ENCODE measurements at regions not wholly inside any gene's neighbourhood (a gene's known extent, or its start where the extent isn't known, plus 50 kb on each side); places are given as distances from the start of the nearest gene placed in this dataset.

DNA sequence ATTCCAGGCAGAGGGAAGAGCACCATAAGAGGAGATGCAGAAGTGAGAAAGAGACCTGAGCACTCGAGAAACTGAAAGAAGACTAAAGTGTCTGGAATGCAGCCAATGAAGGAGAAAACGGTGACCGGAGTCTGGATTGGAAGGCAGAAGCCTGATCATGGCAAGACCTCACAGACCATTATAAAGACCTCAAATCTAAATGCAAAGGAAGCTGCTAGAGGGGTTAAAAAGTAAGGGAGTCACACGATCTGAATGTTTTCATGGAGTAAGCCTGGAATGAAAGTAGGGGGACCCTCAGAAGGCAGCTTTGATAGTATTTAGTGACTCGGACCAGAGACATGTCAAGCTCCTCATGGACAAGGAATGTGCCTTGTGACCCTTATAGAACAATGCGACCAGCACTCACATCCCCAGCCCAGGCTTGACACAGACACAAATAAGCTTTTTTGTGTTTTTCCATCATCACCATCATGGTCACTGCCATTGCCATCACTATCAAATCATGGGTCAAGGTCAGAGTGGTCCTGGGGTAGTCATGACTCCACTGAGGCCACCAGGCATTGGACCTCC lies 183.6 kb downstream of the SEC16B start:
- peak; percentile 14 for DNase-seq (ENCODE audit: low spot score)

- DNase-seq (ENCODE audit: low spot score) = no peak
Measured at GRCh38 chr1:177784936-177785335, 184.9 kb downstream of the SEC16B start.

DNA sequence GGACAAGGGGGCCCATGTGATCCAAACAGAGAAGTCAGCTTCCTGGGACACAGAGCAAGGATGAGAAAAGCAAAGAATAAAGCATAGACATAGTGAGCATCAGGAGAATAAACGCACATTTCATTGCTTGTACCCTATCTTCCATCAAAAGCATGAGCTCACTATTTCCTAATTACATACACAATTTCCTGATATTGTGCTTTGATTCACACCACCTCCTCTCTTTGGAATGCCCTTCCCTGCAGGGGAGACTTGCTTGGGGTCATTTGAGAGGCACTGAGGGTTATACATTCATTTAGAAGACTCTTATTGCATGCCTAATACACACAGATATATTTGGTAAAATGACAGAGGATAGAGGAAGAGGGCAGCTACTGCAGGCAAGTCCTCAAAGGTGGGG lies 185.4 kb downstream of the SEC16B start:
- DNase-seq (ENCODE audit: low spot score) = no peak

- DNase-seq (ENCODE audit: low spot score) = no peak
Measured at GRCh38 chr1:177783051-177783450, 186.8 kb downstream of the SEC16B start.

DNA sequence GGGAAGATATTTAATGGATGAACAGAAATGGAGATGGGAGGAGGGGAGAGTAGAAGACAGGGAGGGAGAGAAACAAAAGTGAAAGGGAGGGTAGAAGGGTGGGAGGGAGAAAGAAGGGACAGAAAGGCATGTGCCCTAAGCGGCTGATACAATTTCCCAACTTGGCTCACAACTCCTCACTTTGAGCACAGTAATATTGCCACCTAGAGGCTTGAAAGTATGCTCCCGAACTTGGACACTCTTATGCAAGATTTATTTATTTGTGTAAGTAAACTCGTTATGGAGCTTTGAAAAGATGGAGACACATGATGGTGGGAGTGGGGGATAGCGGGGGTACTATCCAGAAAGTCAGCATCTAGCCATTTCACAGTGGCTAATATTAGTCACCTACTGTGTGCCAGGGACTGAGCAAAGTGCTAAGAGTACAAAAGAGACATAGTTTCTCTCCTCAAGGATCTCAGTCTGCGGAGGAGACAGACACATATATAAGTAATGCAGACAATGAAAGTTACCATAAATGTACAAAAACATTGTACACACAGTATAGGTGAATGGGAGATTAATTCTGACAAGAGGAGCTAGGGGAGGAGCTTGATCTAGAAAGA lies 189.7 kb downstream of the SEC16B start:
- peak; percentile 62 for DNase-seq (ENCODE audit: low spot score)

DNA sequence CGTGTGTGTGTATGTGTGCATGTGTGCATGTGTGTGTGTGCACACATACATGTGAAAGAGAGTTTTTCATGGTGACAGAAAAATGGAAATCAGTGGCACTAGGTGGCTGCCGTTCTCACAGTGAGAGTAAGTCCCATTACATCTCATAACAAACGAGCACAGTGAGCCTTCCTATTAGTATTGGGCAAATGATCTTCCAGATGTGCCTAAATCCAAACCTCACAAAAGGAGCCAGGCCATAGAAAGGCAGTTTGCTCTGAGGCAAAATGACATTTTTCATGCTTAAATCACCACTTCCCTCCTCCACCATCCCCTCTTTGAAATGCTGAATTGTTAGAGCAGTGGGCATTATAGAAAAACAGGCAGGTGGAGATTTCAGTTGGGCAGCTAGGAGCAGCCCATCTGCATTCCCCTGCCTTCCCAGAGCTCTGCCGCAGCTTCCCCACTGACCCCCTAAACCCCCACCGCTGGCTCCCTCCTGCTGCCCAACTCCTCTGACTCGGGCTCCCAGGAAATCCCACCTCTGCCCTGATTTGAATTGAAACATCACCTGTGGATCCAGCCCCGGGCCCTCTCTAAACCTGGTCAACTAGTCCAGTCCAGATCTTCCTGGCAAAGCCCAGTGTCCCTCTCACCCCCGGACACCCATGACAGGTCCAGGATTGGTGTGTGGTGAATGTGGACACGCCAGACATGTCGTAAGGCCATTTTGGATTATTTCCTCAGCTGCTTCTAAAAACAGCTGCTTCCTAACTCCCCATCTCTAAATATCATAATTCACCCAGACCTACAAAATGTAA lies 190.5 kb downstream of the SEC16B start:
- DNase-seq (ENCODE audit: low spot score) = no peak

DNA sequence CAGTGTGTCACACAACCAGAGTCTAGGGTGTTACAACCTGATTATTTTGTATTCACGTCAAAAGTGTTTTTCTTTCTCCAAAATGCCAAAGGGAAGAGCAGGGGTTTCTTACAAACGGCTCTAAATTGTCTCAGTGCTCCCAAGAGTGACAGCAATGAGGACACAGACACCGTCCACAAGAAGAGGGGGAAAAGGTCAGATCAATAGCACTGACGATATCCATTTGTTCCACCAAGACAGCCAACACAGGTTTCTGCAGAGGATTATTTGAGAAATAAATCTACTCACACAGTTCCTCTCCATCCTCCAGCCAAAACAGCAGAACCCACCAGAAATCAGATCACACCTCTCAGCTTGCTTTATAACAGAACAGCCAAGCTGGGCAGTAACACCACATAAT lies 193.9 kb downstream of the SEC16B start:
- DNase-seq (ENCODE audit: low spot score) = no peak

GRCh38 chr1:177772386-177772960 lies 197.4 kb downstream of the SEC16B start:
- no peak for DNase-seq (ENCODE audit: low spot score)

GRCh38 chr1:177771688-177772087 lies 198.2 kb downstream of the SEC16B start:
- DNase-seq (ENCODE audit: low spot score) = no peak

DNA sequence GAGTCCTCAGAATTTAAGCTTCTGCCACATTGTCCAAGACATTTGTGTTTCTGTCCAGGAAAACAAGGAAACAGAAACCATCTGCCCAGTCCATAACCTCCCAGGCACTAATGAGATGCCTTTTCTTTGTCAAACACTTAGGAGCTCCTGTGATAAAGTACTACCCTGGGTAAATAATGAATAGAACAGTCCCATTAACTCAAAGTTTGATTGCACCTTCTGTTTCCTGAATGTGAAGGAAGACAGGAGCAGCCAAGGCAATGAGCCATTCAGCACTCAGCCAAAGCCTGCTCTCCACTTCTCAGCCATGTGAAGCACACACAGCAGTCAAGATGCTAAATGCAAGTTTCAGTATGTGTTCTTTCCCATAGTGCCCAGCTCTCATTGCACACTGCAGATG lies 199.8 kb downstream of the SEC16B start:
- DNase-seq (ENCODE audit: low spot score) = no peak

GRCh38 chr1:177755851-177756560 lies 213.9 kb downstream of the SEC16B start:
- no peak for DNase-seq (ENCODE audit: low spot score)

DNA sequence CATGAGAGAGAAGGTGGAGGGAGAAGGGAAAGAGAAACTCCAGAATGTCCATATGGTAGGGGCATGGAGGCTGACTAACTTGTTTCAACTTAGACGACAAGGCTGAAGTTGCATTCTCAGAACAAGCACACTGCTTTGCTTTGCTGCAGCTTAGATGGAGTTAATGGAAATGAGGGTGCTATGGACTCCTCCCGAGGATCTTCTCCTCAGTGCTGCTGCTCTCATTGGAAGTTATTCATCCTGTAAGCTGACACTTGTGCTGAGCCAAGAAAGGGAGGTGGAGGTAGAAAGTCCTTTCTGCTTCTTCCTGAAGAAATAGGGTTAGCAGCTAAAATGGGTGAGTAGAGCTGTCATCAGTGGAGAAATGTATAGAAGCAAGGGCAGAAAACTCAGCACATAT lies 215.3 kb downstream of the SEC16B start:
- no peak for DNase-seq (ENCODE audit: low spot score)

GRCh38 chr1:177753655-177754054 lies 216.2 kb downstream of the SEC16B start:
- no peak for DNase-seq (ENCODE audit: low spot score)

DNA sequence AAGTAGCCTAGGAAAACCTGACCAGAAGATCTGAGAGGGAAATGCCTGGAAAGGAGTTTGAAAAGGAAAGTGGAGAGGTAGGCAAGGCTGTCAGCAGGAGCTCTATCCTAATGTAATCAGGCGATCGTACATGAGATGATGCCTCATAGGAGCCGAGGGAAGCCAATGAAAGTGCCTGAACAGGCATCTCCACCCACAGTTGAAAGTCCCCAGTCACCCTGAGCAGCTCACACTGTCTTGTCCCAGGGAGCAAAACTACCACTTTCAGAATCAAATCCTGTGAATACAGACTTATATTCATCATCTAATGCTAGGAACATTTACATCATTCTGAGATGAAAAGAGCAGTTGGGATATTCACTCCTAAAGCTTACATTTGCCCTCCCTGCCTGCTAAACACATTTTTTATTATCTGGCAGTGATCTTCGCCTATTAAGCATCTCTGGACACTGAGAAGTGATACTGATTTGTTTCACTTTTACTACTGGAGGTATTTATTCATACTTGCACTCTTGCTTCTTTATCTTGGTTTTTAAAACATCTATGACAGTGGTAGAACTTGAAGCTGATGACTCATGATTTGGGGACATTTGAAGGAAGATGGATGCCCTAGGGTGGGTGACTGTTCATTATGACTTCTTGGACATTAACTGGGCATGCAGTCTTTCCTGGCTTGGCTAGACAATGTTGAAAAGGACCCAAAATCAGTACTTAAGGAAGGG lies 221.6 kb downstream of the SEC16B start:
- DNase-seq (ENCODE audit: low spot score) = no peak

DNA sequence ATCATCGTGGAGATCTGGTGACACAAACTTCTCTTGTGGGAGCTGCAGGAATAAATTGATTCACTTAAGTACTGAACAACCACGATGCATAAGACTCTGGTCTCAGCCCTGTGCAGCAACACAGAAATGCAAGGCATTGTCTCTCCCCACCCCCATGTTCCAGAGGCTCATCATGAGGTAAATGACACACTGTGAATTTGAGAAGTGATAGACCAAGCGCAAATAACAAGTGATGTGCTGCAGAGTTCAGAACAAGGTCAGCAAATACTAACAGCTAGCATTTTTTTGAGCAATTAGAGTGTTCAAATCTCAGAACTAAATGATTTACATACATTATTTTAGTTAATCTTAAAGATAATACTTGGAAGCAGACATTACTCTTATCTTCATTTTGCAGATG lies 223.7 kb downstream of the SEC16B start:
- no peak for DNase-seq (ENCODE audit: low spot score)

DNA sequence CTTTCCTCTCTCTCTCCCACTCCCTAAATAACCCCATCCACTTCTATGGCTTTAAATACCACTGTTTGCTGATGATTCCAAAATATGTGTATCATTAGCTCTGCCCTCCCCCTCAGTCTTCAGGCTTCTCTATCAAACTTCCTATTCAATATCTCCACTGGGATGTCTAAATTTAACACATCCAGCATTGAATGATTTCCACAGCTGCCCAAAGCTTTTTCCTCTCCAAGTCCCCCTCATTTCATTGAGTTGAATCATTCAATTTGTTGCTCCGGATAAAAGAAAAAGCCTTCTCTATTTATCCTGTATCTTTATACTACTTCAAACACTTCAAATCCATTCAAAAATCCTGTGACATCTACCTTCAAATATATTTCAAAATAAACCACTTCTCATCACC lies 225.0 kb downstream of the SEC16B start:
- no peak for DNase-seq (ENCODE audit: low spot score)

- no peak for DNase-seq (ENCODE audit: low spot score)
Measured at GRCh38 chr1:177741476-177741875, 228.4 kb downstream of the SEC16B start.

DNA sequence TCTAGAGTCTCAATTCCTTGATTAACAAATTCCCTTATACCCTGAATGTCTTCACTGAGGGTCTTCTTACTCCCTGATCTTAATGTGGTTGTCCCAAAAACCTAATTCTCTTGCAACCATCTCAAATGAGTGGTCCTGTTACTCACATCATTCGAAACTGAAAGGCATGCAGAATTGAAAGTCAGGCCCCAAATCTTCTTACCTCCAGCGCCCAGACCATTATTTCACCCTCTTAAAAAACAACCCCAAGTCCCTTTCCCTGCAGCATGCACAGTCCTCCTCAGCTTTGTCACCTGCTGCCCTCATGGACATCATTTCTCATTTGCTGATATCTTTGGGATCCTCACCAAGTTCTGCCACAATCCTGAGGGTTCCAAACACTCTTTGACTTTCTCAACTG lies 230.1 kb downstream of the SEC16B start:
- DNase-seq (ENCODE audit: low spot score) = no peak

DNA sequence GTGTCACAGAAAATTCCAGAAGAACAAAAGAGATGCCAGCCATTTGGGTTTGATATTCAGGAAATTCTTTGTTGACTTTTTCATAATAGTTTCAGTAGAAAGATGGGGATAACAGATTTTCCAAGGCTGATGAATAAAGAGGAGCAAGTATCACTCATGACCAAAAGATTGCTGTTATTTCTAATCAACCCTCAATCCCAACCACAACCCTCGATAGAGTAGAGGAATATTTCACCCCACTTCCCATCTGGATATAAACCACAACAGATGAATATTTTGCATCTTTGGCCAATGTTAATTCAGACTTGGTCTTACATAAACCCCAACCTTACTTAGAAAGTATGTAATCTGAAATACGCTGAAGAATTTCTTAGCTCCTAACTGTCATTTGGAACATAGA lies 232.4 kb downstream of the SEC16B start:
- no peak for DNase-seq (ENCODE audit: low spot score)

DNA sequence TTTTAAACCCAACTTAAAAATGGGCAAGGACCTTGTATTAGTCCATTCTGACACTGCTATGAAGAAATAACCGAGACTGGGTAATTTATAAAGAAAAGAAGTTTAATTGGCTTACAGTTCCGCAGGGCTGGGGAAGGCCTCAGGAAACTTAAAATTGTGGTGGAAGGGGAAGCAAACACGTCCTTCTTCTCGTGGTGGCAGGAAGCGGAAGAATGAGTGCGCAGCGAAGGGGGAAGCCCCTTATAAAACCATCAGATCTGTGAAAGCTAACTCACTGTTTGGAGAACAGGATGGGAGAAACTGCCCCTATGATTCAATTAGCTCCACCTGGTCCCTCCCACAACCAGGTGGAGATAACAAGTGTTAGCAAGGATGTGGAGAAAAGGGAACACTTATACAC lies 237.7 kb downstream of the SEC16B start:
- DNase-seq (ENCODE audit: low spot score) = no peak

- no peak for DNase-seq (ENCODE audit: low spot score)
Measured at GRCh38 chr1:177729646-177730045, 240.2 kb downstream of the SEC16B start.

- no peak for DNase-seq (ENCODE audit: low spot score)
Measured at GRCh38 chr1:177723533-177723932, 246.3 kb downstream of the SEC16B start.

All from AG08395 (cell line).